DOHH2 (cell line): ENCODE measurements at regions not wholly inside any gene's neighbourhood (a gene's known extent, or its start where the extent isn't known, plus 50 kb on each side); places are given as distances from the start of the nearest gene placed in this dataset.

Source experiments
- H3F3A ChIP-seq: fragments of 200-600 bp; sonication (generic), shearing (Covaris generic); 2 replicates; pipeline ENCODE4 v1.6.0; 2016; ENCODE audit warnings: antibody characterized with exemption, mild to moderate bottlenecking; ENCODE audit not compliant: control insufficient read depth, insufficient read depth
- H3K27ac ChIP-seq: fragments of 200-600 bp; sonication (generic); 2 replicates; pipeline ENCODE4 v1.5.1; 2014; ENCODE audit warnings: low read depth, mild to moderate bottlenecking, low read length, moderate library complexity
- H3K27me3 ChIP-seq: fragments of 200-600 bp; sonication (generic); 2 replicates; pipeline ENCODE4 v1.6.1; 2014; ENCODE audit warnings: mild to moderate bottlenecking, low read length, mixed read lengths; ENCODE audit not compliant: control insufficient read depth
- H3K36me3 ChIP-seq: fragments of 200-600 bp; sonication (generic); 2 replicates; pipeline ENCODE4 v1.6.1; 2014; ENCODE audit warnings: mild to moderate bottlenecking, low read length, moderate library complexity, mixed read lengths; ENCODE audit not compliant: control insufficient read depth
- H3K4me1 ChIP-seq: fragments of 200-600 bp; sonication (generic); 2 replicates; pipeline ENCODE4 v1.6.1; 2014; ENCODE audit warnings: mild to moderate bottlenecking, low read length, mixed read lengths; ENCODE audit not compliant: control insufficient read depth
- H3K4me2 ChIP-seq: fragments of 200-600 bp; sonication (generic); 2 replicates; pipeline ENCODE4 v1.6.0; 2014; ENCODE audit warnings: mild to moderate bottlenecking, low read length, moderate library complexity
- H3K4me3 ChIP-seq: fragments of 200-600 bp; sonication (generic); 2 replicates; pipeline ENCODE4 v1.5.1; 2014; ENCODE audit warnings: mild to moderate bottlenecking, low read length, mixed read lengths
- H3K79me2 ChIP-seq: fragments of 200-600 bp; sonication (generic); 2 replicates; pipeline ENCODE4 v1.6.1; 2014; ENCODE audit warnings: mild to moderate bottlenecking, low read length, mixed read lengths; ENCODE audit not compliant: control insufficient read depth
- H3K9me2 ChIP-seq: fragments of 200-600 bp; sonication (generic); replicated peaks from 2 replicates; pipeline ENCODE4 v1.6.1; 2014; ENCODE audit warnings: mild to moderate bottlenecking, low read length, mixed read lengths; ENCODE audit not compliant: control insufficient read depth
- H3K9me3 ChIP-seq: fragments of 200-600 bp; sonication (generic); 2 replicates; pipeline ENCODE4 v1.6.1; 2014; ENCODE audit warnings: antibody characterized with exemption, low read length, mixed read lengths; ENCODE audit not compliant: control insufficient read depth, insufficient read depth
- H4K20me1 ChIP-seq: fragments of 200-600 bp; sonication (generic); 2 replicates; pipeline ENCODE4 v1.6.0; 2014; ENCODE audit warnings: low read depth, mild to moderate bottlenecking, antibody characterized with exemption, low read length, moderate library complexity; ENCODE audit not compliant: control insufficient read depth, insufficient read depth
- CTCF ChIP-seq: fragments of 200-600 bp; sonication (generic); IDR thresholded peaks from one replicate; pipeline ENCODE4 v1.5.1; 2014; ENCODE audit warnings: antibody characterized with exemption, mild to moderate bottlenecking, low read depth, low read length; ENCODE audit not compliant: poor library complexity, severe bottlenecking
- EZH2phosphoT487 ChIP-seq: fragments of 200-600 bp; sonication (generic); IDR thresholded peaks from 2 replicates; pipeline ENCODE4 v1.6.1; 2017; ENCODE audit warnings: borderline replicate concordance, mild to moderate bottlenecking, antibody characterized with exemption, low read length, moderate library complexity, mixed read lengths

GRCh38 chr6:93621442-93621841 lies 202.1 kb upstream of the EPHA7 start:
- H3K79me2 ChIP-seq = no peaks in the 10 kb centered on the region
- H3K36me3 ChIP-seq = no peaks in the 10 kb centered on the region
- H3K4me1 ChIP-seq = no peaks in the 10 kb centered on the region
- H3K4me3 ChIP-seq = no peak overlapping the region
- no peak overlapping the region for H3K27ac ChIP-seq
- H3K9me2 ChIP-seq = no peaks in the 10 kb centered on the region
- no peaks in the 10 kb centered on the region for H3F3A ChIP-seq
- no peaks in the 10 kb centered on the region for H3K27me3 ChIP-seq
- TF ChIP-seq CTCF = no peak
- no peak for TF ChIP-seq EZH2phosphoT487
- no peak overlapping the region for H3K4me2 ChIP-seq
- H4K20me1 ChIP-seq = no peaks in the 10 kb centered on the region
- H3K9me3 ChIP-seq = no peaks in the 10 kb centered on the region

- Histone ChIP-seq H3K4me3 (no peak overlapping the region), H3K27me3 (no peaks in the 10 kb centered on the region), H3F3A (no peaks in the 10 kb centered on the region), H3K79me2 (no peaks in the 10 kb centered on the region), H3K9me2 (no peaks in the 10 kb centered on the region), H3K9me3 (no peaks in the 10 kb centered on the region), H3K4me2 (no peak overlapping the region), H4K20me1 (no peaks in the 10 kb centered on the region), H3K4me1 (no peaks in the 10 kb centered on the region), H3K27ac (no peak overlapping the region), H3K36me3 (no peaks in the 10 kb centered on the region)
- TF ChIP-seq CTCF = no peak
- TF ChIP-seq EZH2phosphoT487 = no peak
Observed at GRCh38 chr6:93604951-93605350, 185.6 kb upstream of the EPHA7 start.

- Histone ChIP-seq H3K27ac (no peak overlapping the region), H3K4me3 (no peak overlapping the region), H3K9me3 (no peaks in the 10 kb centered on the region), H3K4me1 (no peaks in the 10 kb centered on the region), H3K4me2 (no peak overlapping the region), H3F3A (no peaks in the 10 kb centered on the region), H3K79me2 (no peaks in the 10 kb centered on the region), H3K36me3 (no peaks in the 10 kb centered on the region), H3K27me3 (no peaks in the 10 kb centered on the region), H3K9me2 (no peaks in the 10 kb centered on the region), H4K20me1 (no peaks in the 10 kb centered on the region)
- TF ChIP-seq EZH2phosphoT487 (no peak), CTCF (no peak)
Observed at GRCh38 chr6:93592417-93592816, 173.1 kb upstream of the EPHA7 start.

- Histone ChIP-seq H3K4me3 (no peak overlapping the region), H3K9me2 (no peaks in the 10 kb centered on the region), H3K27ac (no peak overlapping the region), H3F3A (no peaks in the 10 kb centered on the region), H4K20me1 (no peaks in the 10 kb centered on the region), H3K36me3 (no peaks in the 10 kb centered on the region), H3K9me3 (no peaks in the 10 kb centered on the region), H3K27me3 (no peaks in the 10 kb centered on the region), H3K4me1 (no peaks in the 10 kb centered on the region), H3K4me2 (no peak overlapping the region), H3K79me2 (no peaks in the 10 kb centered on the region)
- TF ChIP-seq EZH2phosphoT487 (no peak), CTCF (no peak)
Observed at GRCh38 chr6:93586306-93586705, 166.9 kb upstream of the EPHA7 start.
